K562 (cell line): ENCODE measurements at regions not wholly inside any gene's neighbourhood (a gene's known extent, or its start where the extent isn't known, plus 50 kb on each side); places are given as distances from the start of the nearest gene placed in this dataset.

Experiments
- ATAC-seq: fragments of 200-7000 bp; cut with Tn5 transposase; 3 replicates; pipeline ENCODE4 v1.9.1; 2020; ENCODE audit warnings: moderate library complexity
- BruUV-seq: library from RNA; stranded (reverse); fragments of 400-500 nt; replicated peaks from 2 replicates; lab custom pipeline; 2021; lab: Mats Ljungman, UMichigan
- CTCF ChIA-PET: fragments of 300-600 bp; formaldehyde crosslinking; extraction: SDS; loops from one replicate; lab custom pipeline; 2021; ENCODE audit warnings: low intra/inter-chr PET ratio; lab: Yijun Ruan, JAX
- POLR2A ChIA-PET: fragments of 300-600, 350-650 bp; sonication (Branson Sonifier 250); formaldehyde crosslinking; extraction: SDS; loops from one replicate; lab custom pipeline; 2021; ENCODE audit warnings: antibody characterized with exemption, inconsistent platforms; lab: Yijun Ruan, JAX
- DNase-seq, 4 experiments: peaks; one replicate each; pipeline versions ENCODE4 v3.0.0 to v3.0.0-alpha.2; 2011 to 2018; ENCODE audit warnings: low spot score in 3 of 4, mixed read lengths in 3 of 4; ENCODE audit errors: extremely low read depth in 1 of 4
- FAIRE-seq: peaks from 2 replicates; lab custom pipeline; 2011; peaks lifted over from hg19 to GRCh38; lab: Jason Lieb, UNC
- H2AFZ ChIP-seq: 2 replicates; pipeline ENCODE4 v1.6.0; 2011; ENCODE audit warnings: low read depth, low read length, control low read depth, inconsistent platforms
- H3K27ac ChIP-seq: fragments of 200-600 bp; 3 replicates; pipeline ENCODE4 v1.8.0; 2011; ENCODE audit warnings: low read depth, mild to moderate bottlenecking, control low read depth, inconsistent platforms, low read length, moderate library complexity, mixed read lengths; ENCODE audit errors: extremely low read depth
- H3K27me3 ChIP-seq, 2 experiments: fragments of 300-600 bp in 1 of 2; 2 replicates in 1 of 2; 3 replicates in 1 of 2; pipeline versions ENCODE4 v1.6.0 to v1.8.0; 2011; ENCODE audit warnings: inconsistent platforms in 2 of 2, low read length in 2 of 2, mild to moderate bottlenecking in 1 of 2, mixed read lengths in 1 of 2, moderate library complexity in 1 of 2; ENCODE audit not compliant: control insufficient read depth in 2 of 2, insufficient read depth in 2 of 2
- H3K36me3 ChIP-seq: fragments of 300-600 bp; 3 replicates; pipeline ENCODE4 v1.8.0; 2011; ENCODE audit warnings: mild to moderate bottlenecking, low read length, inconsistent platforms; ENCODE audit not compliant: control insufficient read depth, insufficient read depth
- H3K4me1 ChIP-seq, 2 experiments: fragments of 200-600 bp in 1 of 2; replicated peaks in 1 of 2; 2 replicates in 1 of 2; 3 replicates in 1 of 2; pipeline versions ENCODE4 v1.5.1 to v1.8.0; 2011; ENCODE audit warnings: inconsistent platforms in 2 of 2, low read length in 2 of 2, mild to moderate bottlenecking in 1 of 2, mixed read lengths in 1 of 2, moderate library complexity in 1 of 2; ENCODE audit not compliant: control insufficient read depth in 2 of 2, insufficient read depth in 2 of 2
- H3K4me2 ChIP-seq: 2 replicates; pipeline ENCODE4 v1.6.1; 2011; ENCODE audit warnings: low read length, control low read depth, inconsistent platforms, mixed read lengths; ENCODE audit not compliant: insufficient read depth
- H3K4me3 ChIP-seq: fragments of 200-600 bp; sonication (generic), shearing (Covaris generic); 2 replicates; pipeline ENCODE4 v1.5.1; 2016; ENCODE audit warnings: control low read depth, inconsistent platforms
- H3K79me2 ChIP-seq: fragments of 200-600 bp; 3 replicates; pipeline ENCODE4 v1.8.0; 2011; ENCODE audit warnings: low read length, inconsistent platforms; ENCODE audit not compliant: control insufficient read depth, insufficient read depth
- H3K9ac ChIP-seq, 2 experiments: 2 replicates each; pipeline versions ENCODE4 v1.6.0 to v1.6.1; 2011; ENCODE audit warnings: low read depth in 2 of 2, low read length in 2 of 2, control low read depth in 1 of 2, inconsistent platforms in 1 of 2, mild to moderate bottlenecking in 1 of 2, mixed read lengths in 1 of 2; ENCODE audit not compliant: insufficient read depth in 1 of 2
- H3K9me1 ChIP-seq: one replicate; pipeline ENCODE4 v1.6.0; 2011; ENCODE audit warnings: inconsistent platforms, mild to moderate bottlenecking, low read length, moderate library complexity; ENCODE audit not compliant: control insufficient read depth, insufficient read depth
- H3K9me3 ChIP-seq: replicated peaks from 2 replicates; pipeline ENCODE4 v1.5.1; 2011; ENCODE audit warnings: low read depth, low read length, inconsistent platforms; ENCODE audit not compliant: control insufficient read depth, insufficient read depth
- H4K20me1 ChIP-seq: replicated peaks from 2 replicates; pipeline ENCODE4 v1.6.1; 2011; ENCODE audit warnings: low read length, inconsistent platforms, mixed read lengths; ENCODE audit not compliant: control insufficient read depth, insufficient read depth
- GTF3C2 ChIP-seq: IDR thresholded peaks from 3 replicates; pipeline ENCODE4 v1.6.1; 2011; ENCODE audit warnings: borderline replicate concordance, mild to moderate bottlenecking, moderate library complexity; ENCODE audit not compliant: insufficient read length; ENCODE audit errors: extremely low read depth
- HDAC3 ChIP-seq: fragments of 450-650 bp; IDR thresholded peaks from 2 replicates; pipeline ENCODE4 v1.6.1; 2018; ENCODE audit warnings: borderline replicate concordance, mild to moderate bottlenecking, moderate library complexity; ENCODE audit not compliant: partially characterized antibody
- MECOM ChIP-seq: fragments of 250-450 bp; sonication (Bioruptor Pico); IDR thresholded peaks from 2 replicates; pipeline ENCODE4 v1.8.0; 2022; ENCODE audit warnings: inconsistent platforms
- PHF21A ChIP-seq: fragments of 450-650 bp; IDR thresholded peaks from 2 replicates; pipeline ENCODE4 v1.6.1; 2017; ENCODE audit warnings: low read depth, borderline replicate concordance
- POLR2AphosphoS5 ChIP-seq: IDR thresholded peaks from 2 replicates; pipeline ENCODE4 v1.6.1; 2011; ENCODE audit warnings: mild to moderate bottlenecking, low read depth, low read length, moderate library complexity; ENCODE audit not compliant: control insufficient read depth, insufficient read depth
- RBM22 ChIP-seq: fragments of 200-400 bp; formaldehyde crosslinking; IDR thresholded peaks from 2 replicates; pipeline ENCODE4 v1.6.1; 2018; ENCODE audit warnings: low read length, low read depth; ENCODE audit not compliant: poor library complexity, severe bottlenecking
- RNF2 ChIP-seq: sonication (generic); IDR thresholded peaks from 2 replicates; pipeline ENCODE4 v1.6.1; 2016
- SAP30 ChIP-seq: fragments of 200-600 bp; sonication (generic); IDR thresholded peaks from 2 replicates; pipeline ENCODE4 v1.6.1; 2012; ENCODE audit warnings: borderline replicate concordance, low read depth, mild to moderate bottlenecking, moderate library complexity, low read length, control low read depth, inconsistent platforms; ENCODE audit not compliant: insufficient read depth, poor library complexity, severe bottlenecking
- SP1 ChIP-seq: sonication (generic); formaldehyde crosslinking; IDR thresholded peaks from 2 replicates; pipeline ENCODE4 v1.8.1; 2022; ENCODE audit warnings: mild to moderate bottlenecking, missing genetic modification reagents
- TRIM24 ChIP-seq, 2 experiments: fragments of 450-650 bp; IDR thresholded peaks; 2 replicates each; pipeline ENCODE4 v1.6.1; 2016
- U2AF1 ChIP-seq: fragments of 200-400 bp; formaldehyde crosslinking; optimal IDR thresholded peaks from 2 replicates; pipeline ENCODE3; 2017; ENCODE audit warnings: mild to moderate bottlenecking, low read depth, low read length, moderate library complexity
- USF1 ChIP-seq: sonication (generic); formaldehyde crosslinking; IDR thresholded peaks from 2 replicates; pipeline ENCODE4 v1.9.0; 2022; ENCODE audit warnings: mild to moderate bottlenecking, missing genetic modification reagents
- VEZF1 ChIP-seq: fragments of 200-800 bp; sonication (Bioruptor generic); IDR thresholded peaks from 2 replicates; pipeline ENCODE4 v1.6.1; 2017; ENCODE audit warnings: missing genetic modification characterization, missing compliant biosample characterization
- ZBTB8A ChIP-seq: fragments of 450-650 bp; IDR thresholded peaks from 2 replicates; pipeline ENCODE4 v1.6.1; 2018; ENCODE audit warnings: mild to moderate bottlenecking, moderate library complexity; ENCODE audit not compliant: partially characterized antibody
- ZNF263 ChIP-seq: sonication (generic); formaldehyde crosslinking; IDR thresholded peaks from 2 replicates; pipeline ENCODE4 v1.8.0; 2022; ENCODE audit warnings: mild to moderate bottlenecking, missing genetic modification reagents, borderline replicate concordance
- ZNF696 ChIP-seq: fragments of 250-450 bp; sonication (Bioruptor Pico); conservative IDR thresholded peaks from 2 replicates; pipeline ENCODE4 v1.4.0; 2020; ENCODE audit warnings: mild to moderate bottlenecking, moderate library complexity
- ZSCAN29 ChIP-seq: fragments of 450-650 bp; IDR thresholded peaks from 2 replicates; pipeline ENCODE4 v1.6.1; 2017
- whole genome bisulfite sequencing: fragments of 100-300 bp; shearing (Covaris generic); methylation state at CpG from one replicate; pipeline ENCODE4 v1.1.6; 2016; ENCODE audit warnings: low coverage, mixed read lengths; ENCODE audit not compliant: insufficient coverage; ENCODE audit errors: missing lambda C conversion rate; 5-methylcytosine and 5-hydroxymethylcytosine counted together
- in situ Hi-C: fragments of 300-500 bp; cut with MboI; formaldehyde crosslinking; loops from 4 replicates; pipeline ENCODE4 v1.15.0; 2018; ENCODE audit warnings: inconsistent platforms, mixed read lengths
- intact Hi-C: fragments of 100-400 bp; cut with micrococcal nuclease; formaldehyde crosslinking; loops from 2 replicates; pipeline ENCODE4 v1.14.2; 2022

- CTCF ChIA-PET: no interaction called here
- no peak overlapping the region for H3K27ac ChIP-seq
- WGBS: 0% methylated on average over 4 of the region's 4 CpGs
- no peak for TF ChIP-seq HDAC3
- no peak for TF ChIP-seq VEZF1 (CRISPR knock-in tag)
- TF ChIP-seq RBM22: no peak
- no peak for TF ChIP-seq ZNF263 (CRISPR knock-in tag)
- no peak for TF ChIP-seq GTF3C2
- no peak for TF ChIP-seq PHF21A
- no peak for TF ChIP-seq ZBTB8A
- no peak for TF ChIP-seq SAP30
- no peak for TF ChIP-seq SP1
- TF ChIP-seq ZNF696 (CRISPR knock-in tag): no peak
- no peak for TF ChIP-seq TRIM24 (IDR thresholded peaks at IDR 0.05)
- no peak for TF ChIP-seq USF1 (CRISPR knock-in tag)
- TF ChIP-seq U2AF1: no peak
- no peak for TF ChIP-seq POLR2AphosphoS5
- TF ChIP-seq ZSCAN29: no peak
- TF ChIP-seq RNF2: no peak
- TF ChIP-seq MECOM (CRISPR knock-in tag): no peak
Observed at GRCh38 chr1:30095051-30095450, 628.3 kb downstream of the MATN1 start.

More at GRCh38 chr1:30095051-30095450, 628.3 kb downstream of the MATN1 start:
- Histone ChIP-seq H3K4me3 (no peak overlapping the region), H3K4me2 (no peak overlapping the region), H3K9me3 (peaks cover 4% of the 10 kb centered on the region; the same call in 1 of the 2 replicates), H3K27me3 (no peaks in the 10 kb centered on the region; a peak in 1 of 5 replicates), H3K9me1 (no peaks in the 10 kb centered on the region), H3K36me3 (no peaks in the 10 kb centered on the region), H3K9ac (no peak overlapping the region), H4K20me1 (no peaks in the 10 kb centered on the region), H2AFZ (no peak overlapping the region), H3K4me1 (no peaks in the 10 kb centered on the region), H3K79me2 (no peaks in the 10 kb centered on the region)
- POLR2A ChIA-PET: no interaction called here
- BruUV-seq: no TSS peak
- in situ Hi-C loops (loop anchor here (5.0 to 10.0 kb wide), 2 partner anchors 397 to 720 kb away; no protein-coding TSS in a partner anchor), intact Hi-C loops (no loop called here)
- DNase-seq (no peak), FAIRE-seq (no peak), ATAC-seq (no peak)
